A673 (cell line): ENCODE measurements at regions not wholly inside any gene's neighbourhood (a gene's known extent, or its start where the extent isn't known, plus 50 kb on each side); places are given as distances from the start of the nearest gene placed in this dataset.

Source experiments
- BruUV-seq: library from RNA; stranded (reverse); fragments of 400-500 nt; replicated peaks from 2 replicates; lab custom pipeline; 2021; lab: Mats Ljungman, UMichigan
- CTCF ChIA-PET: fragments of 300-600 bp; sonication (Branson Sonifier 250); formaldehyde crosslinking; loops from one replicate; lab custom pipeline; 2022; ENCODE audit warnings: antibody characterized with exemption; lab: Charles Lee
- POLR2A ChIA-PET: fragments of 300-600 bp; sonication (Branson Sonifier 250); formaldehyde crosslinking; loops from one replicate; lab custom pipeline; 2022; ENCODE audit warnings: antibody characterized with exemption; ENCODE audit not compliant: low non-redundant PET; lab: Charles Lee
- DNase-seq: peaks from one replicate; pipeline ENCODE4 v3.0.0-alpha.2; 2015; ENCODE audit warnings: low spot score
- H3K27ac ChIP-seq: fragments of 200-600 bp; sonication (generic); 2 replicates; pipeline ENCODE4 v1.5.1; 2016; ENCODE audit warnings: mixed run types, low read depth, mild to moderate bottlenecking, mixed read lengths, antibody characterized with exemption, low read length; ENCODE audit not compliant: poor library complexity, severe bottlenecking
- H3K27me3 ChIP-seq: fragments of 200-600 bp; sonication (generic); replicated peaks from 2 replicates; pipeline ENCODE4 v1.6.1; 2017; ENCODE audit warnings: mixed run types, low read depth, mild to moderate bottlenecking, mixed read lengths, antibody characterized with exemption, low read length; ENCODE audit not compliant: insufficient read depth, poor library complexity
- H3K36me3 ChIP-seq: fragments of 200-600 bp; sonication (generic); 2 replicates; pipeline ENCODE4 v1.6.1; 2016; ENCODE audit warnings: mixed run types, mild to moderate bottlenecking, mixed read lengths, antibody characterized with exemption, low read length; ENCODE audit not compliant: insufficient read depth, poor library complexity, severe bottlenecking
- H3K4me1 ChIP-seq: fragments of 200-600 bp; sonication (generic); 2 replicates; pipeline ENCODE4 v1.6.1; 2017; ENCODE audit warnings: mixed run types, mild to moderate bottlenecking, mixed read lengths, antibody characterized with exemption, low read length; ENCODE audit not compliant: insufficient read depth, poor library complexity, severe bottlenecking
- H3K4me3 ChIP-seq: fragments of 200-600 bp; sonication (generic); 2 replicates; pipeline ENCODE4 v1.5.1; 2016; ENCODE audit warnings: low read depth, mixed run types, mild to moderate bottlenecking, mixed read lengths, low read length; ENCODE audit not compliant: poor library complexity, severe bottlenecking
- H3K9me3 ChIP-seq: fragments of 200-600 bp; sonication (generic); 2 replicates; pipeline ENCODE4 v1.6.1; 2016; ENCODE audit warnings: mixed run types, low read depth, mild to moderate bottlenecking, mixed read lengths, antibody characterized with exemption, low read length; ENCODE audit not compliant: poor library complexity, severe bottlenecking
- EZH2 ChIP-seq: fragments of 200-600 bp; sonication (generic); IDR thresholded peaks from 2 replicates; pipeline ENCODE4 v1.6.1; 2017; ENCODE audit warnings: borderline replicate concordance, low read depth, mild to moderate bottlenecking, mixed read lengths, antibody characterized with exemption, low read length; ENCODE audit not compliant: poor library complexity, severe bottlenecking
- intact Hi-C: fragments of 100-400 bp; cut with micrococcal nuclease; formaldehyde crosslinking; loops from one replicate; pipeline ENCODE4 v1.10.0; 2022; ENCODE audit not compliant: unreplicated experiment
- TF ChIP-seq, protein P1 (sequence below): fragments of 300-800, 200-600 bp; sonication (generic); conservative IDR thresholded peaks from 2 replicates; pipeline ENCODE4 v1.5.1; 2017; ENCODE audit warnings: low read depth, mild to moderate bottlenecking, antibody characterized with exemption, low read length, moderate library complexity, mixed read lengths

DNA sequence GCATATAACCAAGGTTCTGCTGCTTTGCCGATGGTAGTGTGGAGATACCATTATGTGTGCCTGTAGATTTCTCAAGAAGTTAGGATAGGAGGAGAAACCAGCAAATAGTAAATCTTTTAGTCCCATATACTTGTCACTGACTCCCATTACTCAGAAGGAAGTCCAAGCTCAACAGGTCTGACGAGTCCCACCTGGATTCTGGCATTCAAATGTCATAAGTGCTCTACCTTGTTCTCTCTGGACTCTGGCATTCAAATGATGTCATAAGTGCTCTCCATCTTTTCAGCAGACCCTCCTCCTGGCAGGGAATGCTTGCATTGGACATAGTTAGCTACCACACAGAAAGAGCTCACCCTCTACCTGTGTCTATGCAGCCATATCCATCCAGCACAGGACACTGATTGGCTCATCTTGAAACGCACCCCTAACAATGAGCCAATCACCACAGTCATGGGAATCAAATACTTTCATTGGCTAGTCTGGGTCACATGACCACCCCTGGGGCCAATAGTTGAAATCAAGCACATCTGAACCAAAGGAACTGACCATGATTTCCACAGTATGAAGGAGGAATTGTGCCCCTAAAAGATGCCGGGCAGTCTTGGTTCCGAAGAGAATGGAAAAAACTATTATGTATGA, 205.0 kb upstream of the ADAMTS9 start:
- ChIA-PET CTCF (no interaction called here), POLR2A (no interaction called here)
- Histone ChIP-seq H3K9me3 (no peaks in the 10 kb centered on the region), H3K27me3 (no peaks in the 10 kb centered on the region), H3K36me3 (no peaks in the 10 kb centered on the region), H3K4me3 (no peak overlapping the region), H3K27ac (no peak overlapping the region), H3K4me1 (no peaks in the 10 kb centered on the region)
- no TSS peak for BruUV-seq
- DNase-seq: no peak
- TF ChIP-seq, protein P1, sequence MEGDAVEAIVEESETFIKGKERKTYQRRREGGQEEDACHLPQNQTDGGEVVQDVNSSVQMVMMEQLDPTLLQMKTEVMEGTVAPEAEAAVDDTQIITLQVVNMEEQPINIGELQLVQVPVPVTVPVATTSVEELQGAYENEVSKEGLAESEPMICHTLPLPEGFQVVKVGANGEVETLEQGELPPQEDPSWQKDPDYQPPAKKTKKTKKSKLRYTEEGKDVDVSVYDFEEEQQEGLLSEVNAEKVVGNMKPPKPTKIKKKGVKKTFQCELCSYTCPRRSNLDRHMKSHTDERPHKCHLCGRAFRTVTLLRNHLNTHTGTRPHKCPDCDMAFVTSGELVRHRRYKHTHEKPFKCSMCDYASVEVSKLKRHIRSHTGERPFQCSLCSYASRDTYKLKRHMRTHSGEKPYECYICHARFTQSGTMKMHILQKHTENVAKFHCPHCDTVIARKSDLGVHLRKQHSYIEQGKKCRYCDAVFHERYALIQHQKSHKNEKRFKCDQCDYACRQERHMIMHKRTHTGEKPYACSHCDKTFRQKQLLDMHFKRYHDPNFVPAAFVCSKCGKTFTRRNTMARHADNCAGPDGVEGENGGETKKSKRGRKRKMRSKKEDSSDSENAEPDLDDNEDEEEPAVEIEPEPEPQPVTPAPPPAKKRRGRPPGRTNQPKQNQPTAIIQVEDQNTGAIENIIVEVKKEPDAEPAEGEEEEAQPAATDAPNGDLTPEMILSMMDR: no peak
- no peak for TF ChIP-seq EZH2
- intact Hi-C loops: no loop called here

DNA sequence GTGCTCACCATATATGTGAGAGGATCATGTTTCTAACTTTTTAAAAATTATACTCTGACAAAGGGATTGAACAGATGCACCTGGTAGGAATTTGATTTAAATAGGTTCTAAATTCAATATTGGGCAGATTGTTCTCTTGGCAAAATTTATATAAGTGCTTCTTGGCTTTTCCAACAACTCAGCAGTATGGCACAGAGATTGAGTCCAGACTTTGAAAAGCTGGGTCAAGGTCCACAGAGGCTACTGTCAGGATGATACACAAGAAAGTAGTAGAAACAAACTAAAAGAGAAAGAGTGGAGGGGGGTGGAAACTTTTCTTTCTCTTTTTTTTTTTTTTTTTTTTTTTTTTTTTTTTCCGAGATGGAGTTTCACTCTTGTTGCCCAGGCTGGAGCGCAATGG, 203.2 kb upstream of the ADAMTS9 start:
- CTCF ChIA-PET: no interaction called here
- no peak for DNase-seq
- TF ChIP-seq, protein P1: no peak
- no peak for TF ChIP-seq EZH2

DNA sequence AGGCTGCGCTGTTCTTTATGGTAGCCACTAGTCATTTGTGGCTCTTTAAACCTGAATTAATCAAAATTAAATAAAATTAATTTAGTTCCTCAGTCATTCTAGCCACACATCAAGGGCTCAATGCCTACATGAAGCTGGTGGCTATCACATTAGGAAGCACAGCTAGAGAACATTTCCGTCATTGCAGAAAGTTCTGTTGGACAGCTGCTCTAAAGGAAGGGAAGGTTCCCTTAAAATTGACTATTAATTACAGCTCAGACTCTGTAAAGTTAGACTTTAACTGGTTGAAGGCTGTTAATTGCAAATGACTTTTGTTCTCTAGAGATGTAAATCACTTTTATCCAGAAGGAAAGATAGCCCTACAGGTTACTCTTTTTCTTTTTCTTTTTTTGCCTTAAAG, 202.7 kb upstream of the ADAMTS9 start:
- ChIA-PET POLR2A (no interaction called here), CTCF (no interaction called here)
- no peaks in the 10 kb centered on the region for H3K9me3 ChIP-seq
- no peak overlapping the region for H3K27ac ChIP-seq
- no peak for DNase-seq
- H3K4me3 ChIP-seq: no peak overlapping the region
- H3K27me3 ChIP-seq: no peaks in the 10 kb centered on the region
- no peaks in the 10 kb centered on the region for H3K36me3 ChIP-seq
- intact Hi-C loops: no loop called here
- BruUV-seq: no TSS peak
- no peak for TF ChIP-seq EZH2
- TF ChIP-seq, protein P1: no peak
- no peaks in the 10 kb centered on the region for H3K4me1 ChIP-seq

More for the DNA sequence above, 203.2 kb upstream of the ADAMTS9 start:
- Histone ChIP-seq H3K36me3 (no peaks in the 10 kb centered on the region), H3K4me3 (no peak overlapping the region), H3K9me3 (no peaks in the 10 kb centered on the region), H3K27ac (no peak overlapping the region), H3K27me3 (no peaks in the 10 kb centered on the region), H3K4me1 (no peaks in the 10 kb centered on the region)
- no TSS peak for BruUV-seq
- POLR2A ChIA-PET: no interaction called here
- intact Hi-C loops: no loop called here
